ENCODE measurements at regions not wholly inside any gene's neighbourhood (a gene's known extent, or its start where the extent isn't known, plus 50 kb on each side); places are given as distances from the start of the nearest gene placed in this dataset.

- ATAC-seq (ENCODE audit: low read depth in 2 of 2) (peak in 1 of 2 donors; percentile 55), DNase-seq (peak; percentile 47 to 59 (median 52))
- H3K4me1 Mint-ChIP-seq: peaks cover 0 to 6% (median 4%) of the 10 kb centered on the region in 4 donors
- Histone ChIP-seq H3K36me3 (ENCODE audit: control insufficient read depth, insufficient read depth, low read length) (no peaks in the 10 kb centered on the region), H3K27me3 (ENCODE audit: control insufficient read depth, insufficient read depth, low read length) (peaks cover 3% of the 10 kb centered on the region), H3K4me1 (ENCODE audit: control insufficient read depth, insufficient read depth, low read length, poor library complexity, severe bottlenecking) (no peaks in the 10 kb centered on the region), H3K4me3 (ENCODE audit: low read depth, low read length) (no peak overlapping the region), H3K9me3 (ENCODE audit: control insufficient read depth in 2 of 2, low read length in 2 of 2) (no peaks in the 10 kb centered on the region), H3K27ac (ENCODE audit: insufficient read depth, low read length, poor library complexity, severe bottlenecking) (no peak overlapping the region)
- peaks cover 0 to 4% (median 3%) of the 10 kb centered on the region in 7 donors for H3K9me3 Mint-ChIP-seq
- peak overlapping the region in 1 of 3 donors; percentile 7 for H3K27ac Mint-ChIP-seq
- peak overlapping the region in 1 of 4 donors; percentile 38 for H3K4me3 Mint-ChIP-seq
- no peaks in the 10 kb centered on the region for H3K36me3 Mint-ChIP-seq
- H3K27me3 Mint-ChIP-seq: peaks cover 32% of the 10 kb centered on the region
These were observed 268.2 kb downstream of the CDC5L start for GRCh38 chr6:44655412-44656342.

- peaks cover 3% of the 10 kb centered on the region for H3K27me3 ChIP-seq (ENCODE audit: control insufficient read depth, insufficient read depth, low read length)
- DNase-seq (no peak), ATAC-seq (ENCODE audit: low read depth in 2 of 2) (no peak)
- no peaks in the 10 kb centered on the region for H3K36me3 Mint-ChIP-seq
- no peak overlapping the region for H3K4me3 ChIP-seq (ENCODE audit: low read depth, low read length)
- H3K9me3 ChIP-seq (ENCODE audit: control insufficient read depth in 2 of 2, low read length in 2 of 2): no peaks in the 10 kb centered on the region
- no peaks in the 10 kb centered on the region for H3K4me1 ChIP-seq (ENCODE audit: control insufficient read depth, insufficient read depth, low read length, poor library complexity, severe bottlenecking)
- no peak overlapping the region for H3K4me3 Mint-ChIP-seq
- no peaks in the 10 kb centered on the region for H3K36me3 ChIP-seq (ENCODE audit: control insufficient read depth, insufficient read depth, low read length)
- H3K27ac Mint-ChIP-seq: peak overlapping the region in 1 of 3 donors; percentile 12
- H3K9me3 Mint-ChIP-seq: peaks cover 0 to 4% (median 2%) of the 10 kb centered on the region in 7 donors
- H3K4me1 Mint-ChIP-seq: peaks cover 0 to 6% (median 4%) of the 10 kb centered on the region in 4 donors
- H3K27ac ChIP-seq (ENCODE audit: insufficient read depth, low read length, poor library complexity, severe bottlenecking): no peak overlapping the region
- peaks cover 32% of the 10 kb centered on the region for H3K27me3 Mint-ChIP-seq
These were observed 269.2 kb downstream of the CDC5L start for GRCh38 chr6:44656691-44657090.

- peaks cover 0 to 6% (median 4%) of the 10 kb centered on the region in 4 donors for H3K4me1 Mint-ChIP-seq
- Histone ChIP-seq H3K27ac (ENCODE audit: insufficient read depth, low read length, poor library complexity, severe bottlenecking) (no peak overlapping the region), H3K36me3 (ENCODE audit: control insufficient read depth, insufficient read depth, low read length) (no peaks in the 10 kb centered on the region), H3K4me1 (ENCODE audit: control insufficient read depth, insufficient read depth, low read length, poor library complexity, severe bottlenecking) (no peaks in the 10 kb centered on the region), H3K9me3 (ENCODE audit: control insufficient read depth in 2 of 2, low read length in 2 of 2) (no peaks in the 10 kb centered on the region), H3K4me3 (ENCODE audit: low read depth, low read length) (no peak overlapping the region), H3K27me3 (ENCODE audit: control insufficient read depth, insufficient read depth, low read length) (peaks cover 3% of the 10 kb centered on the region)
- peaks cover 0 to 4% (median 2%) of the 10 kb centered on the region in 7 donors for H3K9me3 Mint-ChIP-seq
- no peak overlapping the region for H3K4me3 Mint-ChIP-seq
- no peak overlapping the region for H3K27ac Mint-ChIP-seq
- no peak for DNase-seq
- ATAC-seq (ENCODE audit: low read depth in 2 of 2): no peak
- peaks cover 31% of the 10 kb centered on the region for H3K27me3 Mint-ChIP-seq
- no peaks in the 10 kb centered on the region for H3K36me3 Mint-ChIP-seq
These were observed 269.8 kb downstream of the CDC5L start for GRCh38 chr6:44657206-44657819.

- no peak for DNase-seq
- H3K27me3 Mint-ChIP-seq: peaks cover 31% of the 10 kb centered on the region
- Histone ChIP-seq H3K9me3 (ENCODE audit: control insufficient read depth in 2 of 2, low read length in 2 of 2) (no peaks in the 10 kb centered on the region), H3K4me1 (ENCODE audit: control insufficient read depth, insufficient read depth, low read length, poor library complexity, severe bottlenecking) (no peaks in the 10 kb centered on the region), H3K27me3 (ENCODE audit: control insufficient read depth, insufficient read depth, low read length) (peaks cover 2% of the 10 kb centered on the region), H3K4me3 (ENCODE audit: low read depth, low read length) (no peak overlapping the region), H3K27ac (ENCODE audit: insufficient read depth, low read length, poor library complexity, severe bottlenecking) (no peak overlapping the region), H3K36me3 (ENCODE audit: control insufficient read depth, insufficient read depth, low read length) (no peaks in the 10 kb centered on the region)
- H3K27ac Mint-ChIP-seq: no peak overlapping the region
- ATAC-seq (ENCODE audit: low read depth in 2 of 2): no peak
- no peaks in the 10 kb centered on the region for H3K36me3 Mint-ChIP-seq
- no peak overlapping the region for H3K4me3 Mint-ChIP-seq
- H3K9me3 Mint-ChIP-seq: peaks cover 0 to 4% (median 2%) of the 10 kb centered on the region in 7 donors
- peaks cover 0 to 6% (median 4%) of the 10 kb centered on the region in 4 donors for H3K4me1 Mint-ChIP-seq
These were observed 271.1 kb downstream of the CDC5L start for GRCh38 chr6:44658571-44658970.

GRCh38 chr6:44659726-44660125 is 272.2 kb downstream of the CDC5L start:
- Mint-ChIP-seq H3K4me1 (peaks cover 0 to 6% (median 4%) of the 10 kb centered on the region in 4 donors), H3K36me3 (no peaks in the 10 kb centered on the region), H3K27ac (no peak overlapping the region), H3K9me3 (peaks cover 0 to 4% (median 2%) of the 10 kb centered on the region in 7 donors), H3K27me3 (peaks cover 29% of the 10 kb centered on the region), H3K4me3 (no peak overlapping the region)
- DNase-seq (no peak), ATAC-seq (ENCODE audit: low read depth in 2 of 2) (no peak)
- Histone ChIP-seq H3K4me1 (ENCODE audit: control insufficient read depth, insufficient read depth, low read length, poor library complexity, severe bottlenecking) (no peaks in the 10 kb centered on the region), H3K36me3 (ENCODE audit: control insufficient read depth, insufficient read depth, low read length) (no peaks in the 10 kb centered on the region), H3K4me3 (ENCODE audit: low read depth, low read length) (no peak overlapping the region), H3K27me3 (ENCODE audit: control insufficient read depth, insufficient read depth, low read length) (peaks cover 2% of the 10 kb centered on the region), H3K27ac (ENCODE audit: insufficient read depth, low read length, poor library complexity, severe bottlenecking) (no peak overlapping the region), H3K9me3 (ENCODE audit: control insufficient read depth in 2 of 2, low read length in 2 of 2) (no peaks in the 10 kb centered on the region)

GRCh38 chr6:44660561-44661220 is 273.2 kb downstream of the CDC5L start:
- DNase-seq (no peak), ATAC-seq (ENCODE audit: low read depth in 2 of 2) (no peak)
- Mint-ChIP-seq H3K27ac (no peak overlapping the region), H3K4me1 (no peaks in the 10 kb centered on the region), H3K4me3 (no peak overlapping the region), H3K27me3 (peaks cover 22% of the 10 kb centered on the region), H3K9me3 (peaks cover 0 to 4% (median 2%) of the 10 kb centered on the region in 7 donors), H3K36me3 (no peaks in the 10 kb centered on the region)
- H3K4me1 ChIP-seq (ENCODE audit: control insufficient read depth, insufficient read depth, low read length, poor library complexity, severe bottlenecking): no peaks in the 10 kb centered on the region
- peaks cover 2% of the 10 kb centered on the region for H3K27me3 ChIP-seq (ENCODE audit: control insufficient read depth, insufficient read depth, low read length)
- no peak overlapping the region for H3K4me3 ChIP-seq (ENCODE audit: low read depth, low read length)
- H3K36me3 ChIP-seq (ENCODE audit: control insufficient read depth, insufficient read depth, low read length): no peaks in the 10 kb centered on the region
- H3K27ac ChIP-seq (ENCODE audit: insufficient read depth, low read length, poor library complexity, severe bottlenecking): no peak overlapping the region
- H3K9me3 ChIP-seq (ENCODE audit: control insufficient read depth in 2 of 2, low read length in 2 of 2): no peaks in the 10 kb centered on the region

GRCh38 chr6:44661221-44662008 is 273.9 kb downstream of the CDC5L start:
- Mint-ChIP-seq H3K27me3 (peaks cover 22% of the 10 kb centered on the region), H3K4me3 (no peak overlapping the region), H3K9me3 (peaks cover 0 to 4% (median 2%) of the 10 kb centered on the region in 7 donors), H3K27ac (no peak overlapping the region), H3K36me3 (no peaks in the 10 kb centered on the region), H3K4me1 (no peaks in the 10 kb centered on the region)
- Histone ChIP-seq H3K9me3 (ENCODE audit: control insufficient read depth in 2 of 2, low read length in 2 of 2) (no peaks in the 10 kb centered on the region), H3K27ac (ENCODE audit: insufficient read depth, low read length, poor library complexity, severe bottlenecking) (no peak overlapping the region), H3K36me3 (ENCODE audit: control insufficient read depth, insufficient read depth, low read length) (no peaks in the 10 kb centered on the region), H3K4me1 (ENCODE audit: control insufficient read depth, insufficient read depth, low read length, poor library complexity, severe bottlenecking) (no peaks in the 10 kb centered on the region), H3K27me3 (ENCODE audit: control insufficient read depth, insufficient read depth, low read length) (peaks cover 2% of the 10 kb centered on the region), H3K4me3 (ENCODE audit: low read depth, low read length) (no peak overlapping the region)
- no peak for DNase-seq
- no peak for ATAC-seq (ENCODE audit: low read depth in 2 of 2)

Measured in CD4-positive, CD25-positive, alpha-beta regulatory T cell (primary cell).